ENCODE measurements at regions not wholly inside any gene's neighbourhood (a gene's known extent, or its start where the extent isn't known, plus 50 kb on each side); places are given as distances from the start of the nearest gene placed in this dataset.

GRCh38 chr7:17207220-17207619 lies 91.2 kb upstream of the AHR start:
- Histone ChIP-seq H3K9me3 (replicated peaks; ENCODE audit: insufficient read depth, low read length) (no peaks in the 10 kb centered on the region), H4K20me1 (ENCODE audit: insufficient read depth, low read length) (no peaks in the 10 kb centered on the region), H3K27ac (ENCODE audit: low read length) (no peak overlapping the region), H3K9ac (ENCODE audit: low read length) (no peak overlapping the region), H3K4me2 (ENCODE audit: low read depth, low read length) (no peak overlapping the region), H2AFZ (ENCODE audit: low read length) (no peak overlapping the region), H3F3A (ENCODE audit: insufficient read depth, low read length) (no peaks in the 10 kb centered on the region), H3K36me3 (replicated peaks; ENCODE audit: insufficient read depth, low read length) (no peaks in the 10 kb centered on the region), H3K4me3 (ENCODE audit: low read length) (no peak overlapping the region), H3K27me3 (replicated peaks; ENCODE audit: insufficient read depth, low read length) (no peaks in the 10 kb centered on the region), H3K79me2 (ENCODE audit: low read length) (no peaks in the 10 kb centered on the region), H3K4me1 (ENCODE audit: low read length) (no peaks in the 10 kb centered on the region), H3K9me2 (replicated peaks; ENCODE audit: insufficient read depth, low read length) (no peaks in the 10 kb centered on the region)
- no peak for TF ChIP-seq EZH2phosphoT487 (IDR thresholded peaks at IDR 0.05; ENCODE audit: low read length)
- DNase-seq, result no peak

- no peaks in the 10 kb centered on the region for H3K27me3 ChIP-seq (replicated peaks; ENCODE audit: insufficient read depth, low read length)
- H3K9ac ChIP-seq (ENCODE audit: low read length), result no peak overlapping the region
- TF ChIP-seq CTCF (IDR thresholded peaks at IDR 0.05; ENCODE audit: low read length) (no peak), EZH2 (optimal IDR thresholded peaks at IDR 0.05; ENCODE audit: low read depth, low read length) (no peak), EZH2phosphoT487 (IDR thresholded peaks at IDR 0.05; ENCODE audit: low read length) (no peak)
- H2AFZ ChIP-seq (ENCODE audit: low read length), result no peak overlapping the region
- no peaks in the 10 kb centered on the region for H4K20me1 ChIP-seq (ENCODE audit: insufficient read depth, low read length)
- no peaks in the 10 kb centered on the region for H3K36me3 ChIP-seq (replicated peaks; ENCODE audit: insufficient read depth, low read length)
- DNase-seq, result peak; percentile 56
- no peak overlapping the region for H3K4me3 ChIP-seq (ENCODE audit: low read length)
- no peaks in the 10 kb centered on the region for H3F3A ChIP-seq (ENCODE audit: insufficient read depth, low read length)
- no peaks in the 10 kb centered on the region for H3K4me1 ChIP-seq (ENCODE audit: low read length)
- H3K4me2 ChIP-seq (ENCODE audit: low read depth, low read length), result no peak overlapping the region
- no peak overlapping the region for H3K27ac ChIP-seq (ENCODE audit: low read length)
- H3K9me3 ChIP-seq (replicated peaks; ENCODE audit: insufficient read depth, low read length), result no peaks in the 10 kb centered on the region
- no peaks in the 10 kb centered on the region for H3K9me2 ChIP-seq (replicated peaks; ENCODE audit: insufficient read depth, low read length)
- H3K79me2 ChIP-seq (ENCODE audit: low read length), result no peaks in the 10 kb centered on the region
These were observed 89.4 kb upstream of the AHR start for GRCh38 chr7:17209101-17209500.

- no peaks in the 10 kb centered on the region for H3K9me3 ChIP-seq (replicated peaks; ENCODE audit: insufficient read depth, low read length)
- H3K27me3 ChIP-seq (replicated peaks; ENCODE audit: insufficient read depth, low read length), result no peaks in the 10 kb centered on the region
- no peak overlapping the region for H2AFZ ChIP-seq (ENCODE audit: low read length)
- no peak for TF ChIP-seq EZH2phosphoT487 (IDR thresholded peaks at IDR 0.05; ENCODE audit: low read length)
- no peak for TF ChIP-seq CTCF (IDR thresholded peaks at IDR 0.05; ENCODE audit: low read length)
- no peak for TF ChIP-seq EZH2 (optimal IDR thresholded peaks at IDR 0.05; ENCODE audit: low read depth, low read length)
- H3K36me3 ChIP-seq (replicated peaks; ENCODE audit: insufficient read depth, low read length), result no peaks in the 10 kb centered on the region
- H3K4me3 ChIP-seq (ENCODE audit: low read length), result no peak overlapping the region
- no peaks in the 10 kb centered on the region for H3K9me2 ChIP-seq (replicated peaks; ENCODE audit: insufficient read depth, low read length)
- no peaks in the 10 kb centered on the region for H3K79me2 ChIP-seq (ENCODE audit: low read length)
- H3K4me2 ChIP-seq (ENCODE audit: low read depth, low read length), result no peak overlapping the region
- H4K20me1 ChIP-seq (ENCODE audit: insufficient read depth, low read length), result no peaks in the 10 kb centered on the region
- no peak overlapping the region for H3K9ac ChIP-seq (ENCODE audit: low read length)
- no peak overlapping the region for H3K27ac ChIP-seq (ENCODE audit: low read length)
- no peak for DNase-seq
- H3K4me1 ChIP-seq (ENCODE audit: low read length), result no peaks in the 10 kb centered on the region
- H3F3A ChIP-seq (ENCODE audit: insufficient read depth, low read length), result no peaks in the 10 kb centered on the region
These were observed 87.1 kb upstream of the AHR start for GRCh38 chr7:17211307-17211836.

GRCh38 chr7:17212188-17212587 lies 86.3 kb upstream of the AHR start:
- no peaks in the 10 kb centered on the region for H3K36me3 ChIP-seq (replicated peaks; ENCODE audit: insufficient read depth, low read length)
- H3K9me2 ChIP-seq (replicated peaks; ENCODE audit: insufficient read depth, low read length), result no peaks in the 10 kb centered on the region
- no peak overlapping the region for H3K9ac ChIP-seq (ENCODE audit: low read length)
- no peaks in the 10 kb centered on the region for H3K9me3 ChIP-seq (replicated peaks; ENCODE audit: insufficient read depth, low read length)
- H3K4me3 ChIP-seq (ENCODE audit: low read length), result no peak overlapping the region
- H3K4me2 ChIP-seq (ENCODE audit: low read depth, low read length), result no peak overlapping the region
- no peaks in the 10 kb centered on the region for H3K79me2 ChIP-seq (ENCODE audit: low read length)
- no peaks in the 10 kb centered on the region for H3F3A ChIP-seq (ENCODE audit: insufficient read depth, low read length)
- H3K27me3 ChIP-seq (replicated peaks; ENCODE audit: insufficient read depth, low read length), result no peaks in the 10 kb centered on the region
- no peak overlapping the region for H3K27ac ChIP-seq (ENCODE audit: low read length)
- DNase-seq, result no peak
- no peak for TF ChIP-seq CTCF (IDR thresholded peaks at IDR 0.05; ENCODE audit: low read length)
- TF ChIP-seq EZH2 (optimal IDR thresholded peaks at IDR 0.05; ENCODE audit: low read depth, low read length), result no peak
- no peak for TF ChIP-seq EZH2phosphoT487 (IDR thresholded peaks at IDR 0.05; ENCODE audit: low read length)
- H4K20me1 ChIP-seq (ENCODE audit: insufficient read depth, low read length), result no peaks in the 10 kb centered on the region
- no peaks in the 10 kb centered on the region for H3K4me1 ChIP-seq (ENCODE audit: low read length)
- no peak overlapping the region for H2AFZ ChIP-seq (ENCODE audit: low read length)

Measured in MM.1S (cell line).